ENCODE measurements at regions not wholly inside any gene's neighbourhood (a gene's known extent, or its start where the extent isn't known, plus 50 kb on each side); places are given as distances from the start of the nearest gene placed in this dataset.
A peak's percentile ranks its signal among the peaks of the same experiment; 100 is the strongest.

DNA sequence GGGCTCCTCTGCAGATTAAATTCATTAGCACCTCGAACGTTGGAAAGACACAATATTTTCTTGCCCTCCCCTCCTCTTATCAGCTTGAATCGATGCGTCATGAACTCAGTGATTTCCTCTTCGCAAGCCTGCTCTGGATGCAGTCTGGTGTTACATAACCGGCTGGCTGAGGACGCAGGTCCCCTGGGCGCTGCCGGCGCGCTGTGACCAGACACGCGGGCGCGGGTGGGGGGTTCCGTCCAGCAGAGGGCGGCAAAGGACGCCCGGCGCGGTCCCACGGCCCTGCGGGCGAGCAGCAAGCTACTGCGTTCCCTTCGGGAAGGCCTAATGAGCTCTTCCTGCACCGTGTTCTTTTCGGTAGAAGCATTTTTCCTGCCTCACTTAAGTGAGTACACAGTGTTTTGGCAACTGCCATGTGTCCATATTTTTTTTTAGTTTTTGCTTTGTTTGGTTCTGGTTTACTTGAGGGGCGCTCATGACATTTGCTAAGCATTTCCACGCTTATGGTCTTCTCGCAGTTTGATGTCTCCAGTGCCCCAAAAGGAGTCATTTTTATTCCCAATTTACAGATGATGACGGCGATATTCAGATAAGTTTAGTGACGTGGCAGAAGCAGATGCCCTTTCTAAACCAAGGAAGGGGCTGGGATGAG, 112.2 kb upstream of the MBNL2 start:
- POLR2A ChIA-PET, result interaction anchor here (1.0 to 1.5 kb wide), 2 partner anchors 112 to 323 kb away, joined by 4 to 7 read pairs; partner anchors contain the start of gene MBNL2
- Histone ChIP-seq H3K9me2 (no peaks in the 10 kb centered on the region), H3K9me3 (no peaks in the 10 kb centered on the region), H3F3A (replicated peaks; ENCODE audit: insufficient read depth) (peaks cover 22% of the 10 kb centered on the region), H2AFZ (ENCODE audit: low read depth) (no peak overlapping the region), H3K4me1 (ENCODE audit: control insufficient read depth in 1 of 2, insufficient read depth in 2 of 2, low read depth in 1 of 2, low read length in 1 of 2) (peaks cover 24 to 36% of the 10 kb centered on the region in 2 experiments), H4K20me1 (ENCODE audit: insufficient read depth) (no peaks in the 10 kb centered on the region), H3K79me2 (ENCODE audit: insufficient read depth) (no peaks in the 10 kb centered on the region; the same call in 1 of the 2 replicates), H3K27me3 (ENCODE audit: insufficient read depth) (no peaks in the 10 kb centered on the region), H3K36me3 (replicated peaks in 1 of 2; ENCODE audit: control insufficient read depth in 1 of 2, insufficient read depth in 2 of 2, low read length in 1 of 2) (no peaks in the 10 kb centered on the region), H3K9ac (no peak overlapping the region), H3K27ac (ENCODE audit: low read depth in 2 of 2, low read length in 1 of 2) (peak overlapping the region in 1 of 2 experiments; percentile 60; a peak in 1 of 4 replicates), H3K4me3 (ENCODE audit: low read depth in 2 of 2, low read length in 1 of 2) (peak overlapping the region in 1 of 2 experiments; percentile 24; a peak in 2 of 4 replicates), H3K4me2 (peak overlapping the region; percentile 43)
- CTCF ChIA-PET, result interaction anchor here (0.5 to 10.9 kb wide), 70 partner anchors 9 to 689 kb away, joined by 3 to 222 read pairs (median 5); partner anchors contain the start of gene MBNL2
- 39% methylated on average over 14 of the region's 34 CpGs for WGBS (ENCODE audit: low lambda C conversion rate)
- peak; percentile 91 for DNase-seq
- TF ChIP-seq, protein P1, sequence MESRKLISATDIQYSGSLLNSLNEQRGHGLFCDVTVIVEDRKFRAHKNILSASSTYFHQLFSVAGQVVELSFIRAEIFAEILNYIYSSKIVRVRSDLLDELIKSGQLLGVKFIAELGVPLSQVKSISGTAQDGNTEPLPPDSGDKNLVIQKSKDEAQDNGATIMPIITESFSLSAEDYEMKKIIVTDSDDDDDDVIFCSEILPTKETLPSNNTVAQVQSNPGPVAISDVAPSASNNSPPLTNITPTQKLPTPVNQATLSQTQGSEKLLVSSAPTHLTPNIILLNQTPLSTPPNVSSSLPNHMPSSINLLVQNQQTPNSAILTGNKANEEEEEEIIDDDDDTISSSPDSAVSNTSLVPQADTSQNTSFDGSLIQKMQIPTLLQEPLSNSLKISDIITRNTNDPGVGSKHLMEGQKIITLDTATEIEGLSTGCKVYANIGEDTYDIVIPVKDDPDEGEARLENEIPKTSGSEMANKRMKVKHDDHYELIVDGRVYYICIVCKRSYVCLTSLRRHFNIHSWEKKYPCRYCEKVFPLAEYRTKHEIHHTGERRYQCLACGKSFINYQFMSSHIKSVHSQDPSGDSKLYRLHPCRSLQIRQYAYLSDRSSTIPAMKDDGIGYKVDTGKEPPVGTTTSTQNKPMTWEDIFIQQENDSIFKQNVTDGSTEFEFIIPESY (IDR thresholded peaks at IDR 0.05; ENCODE audit: borderline replicate concordance, low read depth), result no peak
- TF ChIP-seq, protein P2, sequence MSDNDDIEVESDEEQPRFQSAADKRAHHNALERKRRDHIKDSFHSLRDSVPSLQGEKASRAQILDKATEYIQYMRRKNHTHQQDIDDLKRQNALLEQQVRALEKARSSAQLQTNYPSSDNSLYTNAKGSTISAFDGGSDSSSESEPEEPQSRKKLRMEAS (IDR thresholded peaks at IDR 0.05; ENCODE audit: low read depth), result peak; percentile 76; the same call in 1 of the 2 replicates
- TF ChIP-seq ELF1 (IDR thresholded peaks at IDR 0.05), result no peak
- no peak for TF ChIP-seq NRF1 (IDR thresholded peaks at IDR 0.05; ENCODE audit: low read depth, low read length)
- peak; percentile 15; the same call in 1 of the 2 replicates for TF ChIP-seq GABPA (IDR thresholded peaks at IDR 0.05; ENCODE audit: low read depth)
- TF ChIP-seq, protein P3, sequence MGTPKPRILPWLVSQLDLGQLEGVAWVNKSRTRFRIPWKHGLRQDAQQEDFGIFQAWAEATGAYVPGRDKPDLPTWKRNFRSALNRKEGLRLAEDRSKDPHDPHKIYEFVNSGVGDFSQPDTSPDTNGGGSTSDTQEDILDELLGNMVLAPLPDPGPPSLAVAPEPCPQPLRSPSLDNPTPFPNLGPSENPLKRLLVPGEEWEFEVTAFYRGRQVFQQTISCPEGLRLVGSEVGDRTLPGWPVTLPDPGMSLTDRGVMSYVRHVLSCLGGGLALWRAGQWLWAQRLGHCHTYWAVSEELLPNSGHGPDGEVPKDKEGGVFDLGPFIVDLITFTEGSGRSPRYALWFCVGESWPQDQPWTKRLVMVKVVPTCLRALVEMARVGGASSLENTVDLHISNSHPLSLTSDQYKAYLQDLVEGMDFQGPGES (IDR thresholded peaks at IDR 0.05; ENCODE audit: low read depth, low read length), result no peak
- peak; percentile 98 for TF ChIP-seq SMC3 (IDR thresholded peaks at IDR 0.05; ENCODE audit: low read depth, low read length)
- peak; percentile 57; the same call in 1 of the 2 replicates for TF ChIP-seq TEAD4 (IDR thresholded peaks at IDR 0.05; ENCODE audit: borderline replicate concordance, insufficient read depth)
- TF ChIP-seq, protein P4, sequence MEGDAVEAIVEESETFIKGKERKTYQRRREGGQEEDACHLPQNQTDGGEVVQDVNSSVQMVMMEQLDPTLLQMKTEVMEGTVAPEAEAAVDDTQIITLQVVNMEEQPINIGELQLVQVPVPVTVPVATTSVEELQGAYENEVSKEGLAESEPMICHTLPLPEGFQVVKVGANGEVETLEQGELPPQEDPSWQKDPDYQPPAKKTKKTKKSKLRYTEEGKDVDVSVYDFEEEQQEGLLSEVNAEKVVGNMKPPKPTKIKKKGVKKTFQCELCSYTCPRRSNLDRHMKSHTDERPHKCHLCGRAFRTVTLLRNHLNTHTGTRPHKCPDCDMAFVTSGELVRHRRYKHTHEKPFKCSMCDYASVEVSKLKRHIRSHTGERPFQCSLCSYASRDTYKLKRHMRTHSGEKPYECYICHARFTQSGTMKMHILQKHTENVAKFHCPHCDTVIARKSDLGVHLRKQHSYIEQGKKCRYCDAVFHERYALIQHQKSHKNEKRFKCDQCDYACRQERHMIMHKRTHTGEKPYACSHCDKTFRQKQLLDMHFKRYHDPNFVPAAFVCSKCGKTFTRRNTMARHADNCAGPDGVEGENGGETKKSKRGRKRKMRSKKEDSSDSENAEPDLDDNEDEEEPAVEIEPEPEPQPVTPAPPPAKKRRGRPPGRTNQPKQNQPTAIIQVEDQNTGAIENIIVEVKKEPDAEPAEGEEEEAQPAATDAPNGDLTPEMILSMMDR (IDR thresholded peaks at IDR 0.05), result peak; percentile 94
- TF ChIP-seq, protein P5, sequence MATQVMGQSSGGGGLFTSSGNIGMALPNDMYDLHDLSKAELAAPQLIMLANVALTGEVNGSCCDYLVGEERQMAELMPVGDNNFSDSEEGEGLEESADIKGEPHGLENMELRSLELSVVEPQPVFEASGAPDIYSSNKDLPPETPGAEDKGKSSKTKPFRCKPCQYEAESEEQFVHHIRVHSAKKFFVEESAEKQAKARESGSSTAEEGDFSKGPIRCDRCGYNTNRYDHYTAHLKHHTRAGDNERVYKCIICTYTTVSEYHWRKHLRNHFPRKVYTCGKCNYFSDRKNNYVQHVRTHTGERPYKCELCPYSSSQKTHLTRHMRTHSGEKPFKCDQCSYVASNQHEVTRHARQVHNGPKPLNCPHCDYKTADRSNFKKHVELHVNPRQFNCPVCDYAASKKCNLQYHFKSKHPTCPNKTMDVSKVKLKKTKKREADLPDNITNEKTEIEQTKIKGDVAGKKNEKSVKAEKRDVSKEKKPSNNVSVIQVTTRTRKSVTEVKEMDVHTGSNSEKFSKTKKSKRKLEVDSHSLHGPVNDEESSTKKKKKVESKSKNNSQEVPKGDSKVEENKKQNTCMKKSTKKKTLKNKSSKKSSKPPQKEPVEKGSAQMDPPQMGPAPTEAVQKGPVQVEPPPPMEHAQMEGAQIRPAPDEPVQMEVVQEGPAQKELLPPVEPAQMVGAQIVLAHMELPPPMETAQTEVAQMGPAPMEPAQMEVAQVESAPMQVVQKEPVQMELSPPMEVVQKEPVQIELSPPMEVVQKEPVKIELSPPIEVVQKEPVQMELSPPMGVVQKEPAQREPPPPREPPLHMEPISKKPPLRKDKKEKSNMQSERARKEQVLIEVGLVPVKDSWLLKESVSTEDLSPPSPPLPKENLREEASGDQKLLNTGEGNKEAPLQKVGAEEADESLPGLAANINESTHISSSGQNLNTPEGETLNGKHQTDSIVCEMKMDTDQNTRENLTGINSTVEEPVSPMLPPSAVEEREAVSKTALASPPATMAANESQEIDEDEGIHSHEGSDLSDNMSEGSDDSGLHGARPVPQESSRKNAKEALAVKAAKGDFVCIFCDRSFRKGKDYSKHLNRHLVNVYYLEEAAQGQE (IDR thresholded peaks at IDR 0.05; ENCODE audit: low read depth, low read length), result no peak; the same call in 1 of the 2 replicates
- TF ChIP-seq NFIC (IDR thresholded peaks at IDR 0.05; ENCODE audit: borderline replicate concordance), result peak; percentile 68
- peak; percentile 50; the same call in 1 of the 2 replicates for TF ChIP-seq SIN3A (IDR thresholded peaks at IDR 0.05; ENCODE audit: borderline replicate concordance, low read depth, low read length)
- peak; percentile 40; the same call in 1 of the 2 replicates for TF ChIP-seq RXRA (IDR thresholded peaks at IDR 0.05; ENCODE audit: borderline replicate concordance, low read depth)
- peak; percentile 62; the same call in 1 of the 2 replicates for TF ChIP-seq JUND (IDR thresholded peaks at IDR 0.05)
- TF ChIP-seq, protein P6, sequence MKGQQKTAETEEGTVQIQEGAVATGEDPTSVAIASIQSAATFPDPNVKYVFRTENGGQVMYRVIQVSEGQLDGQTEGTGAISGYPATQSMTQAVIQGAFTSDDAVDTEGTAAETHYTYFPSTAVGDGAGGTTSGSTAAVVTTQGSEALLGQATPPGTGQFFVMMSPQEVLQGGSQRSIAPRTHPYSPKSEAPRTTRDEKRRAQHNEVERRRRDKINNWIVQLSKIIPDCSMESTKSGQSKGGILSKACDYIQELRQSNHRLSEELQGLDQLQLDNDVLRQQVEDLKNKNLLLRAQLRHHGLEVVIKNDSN (IDR thresholded peaks at IDR 0.05; ENCODE audit: borderline replicate concordance, low read depth), result no peak
- TF ChIP-seq MXI1 (IDR thresholded peaks at IDR 0.05; ENCODE audit: low read depth, low read length), result peak; percentile 63
- peak; percentile 32; the same call in 1 of the 2 replicates for TF ChIP-seq POLR2AphosphoS5 (IDR thresholded peaks at IDR 0.05; ENCODE audit: low read depth, low read length)
- TF ChIP-seq, protein P7, sequence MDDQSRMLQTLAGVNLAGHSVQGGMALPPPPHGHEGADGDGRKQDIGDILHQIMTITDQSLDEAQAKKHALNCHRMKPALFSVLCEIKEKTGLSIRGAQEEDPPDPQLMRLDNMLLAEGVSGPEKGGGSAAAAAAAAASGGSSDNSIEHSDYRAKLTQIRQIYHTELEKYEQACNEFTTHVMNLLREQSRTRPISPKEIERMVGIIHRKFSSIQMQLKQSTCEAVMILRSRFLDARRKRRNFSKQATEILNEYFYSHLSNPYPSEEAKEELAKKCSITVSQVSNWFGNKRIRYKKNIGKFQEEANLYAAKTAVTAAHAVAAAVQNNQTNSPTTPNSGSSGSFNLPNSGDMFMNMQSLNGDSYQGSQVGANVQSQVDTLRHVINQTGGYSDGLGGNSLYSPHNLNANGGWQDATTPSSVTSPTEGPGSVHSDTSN (IDR thresholded peaks at IDR 0.05), result peak; percentile 46
- TF ChIP-seq MEF2A (IDR thresholded peaks at IDR 0.05; ENCODE audit: borderline replicate concordance, low read depth), result no peak; the same call in 1 of the 2 replicates
- peak; percentile 71; the same call in 1 of the 2 replicates for TF ChIP-seq FOSL2 (IDR thresholded peaks at IDR 0.05; ENCODE audit: borderline replicate concordance, low read depth)
- peak; percentile 25; the same call in 1 of the 2 replicates for TF ChIP-seq FOXM1 (IDR thresholded peaks at IDR 0.05; ENCODE audit: low read depth)
- peak; percentile 83 for TF ChIP-seq TCF12 (IDR thresholded peaks at IDR 0.05)
